Ovary (tissue), 7 donors: ENCODE measurements at regions not wholly inside any gene's neighbourhood (a gene's known extent, or its start where the extent isn't known, plus 50 kb on each side); places are given as distances from the start of the nearest gene placed in this dataset.

Experiments
- DNase-seq, 5 donors: peaks; one replicate each; pipeline ENCODE4 v3.0.0-alpha.2; 2019 to 2020
- H3K27ac ChIP-seq, 2 donors: fragments of 200-600 bp; one replicate each; pipeline versions ENCODE4 v1.5.1 to v1.8.0; 2019 to 2022
- H3K27me3 ChIP-seq: fragments of 200-600 bp; one replicate; pipeline ENCODE4 v1.8.0; 2022
- H3K36me3 ChIP-seq: fragments of 200-600 bp; sonication (generic); one replicate; pipeline ENCODE4 v1.5.1; 2019
- H3K4me1 ChIP-seq: one replicate; pipeline ENCODE4 v1.8.1; 2013; ENCODE audit warnings: mild to moderate bottlenecking, moderate library complexity; ENCODE audit not compliant: insufficient read depth
- H3K4me3 ChIP-seq: fragments of 200-600 bp; sonication (generic); one replicate; pipeline ENCODE4 v1.5.1; 2017
- H3K9me3 ChIP-seq, 2 donors: fragments of 200-600 bp in 1 of 2; sonication (generic) in 1 of 2; one replicate each; pipeline versions ENCODE4 v1.5.1 to v1.8.1; 2013 to 2019; ENCODE audit warnings: mild to moderate bottlenecking in 1 of 2, moderate library complexity in 1 of 2
- EP300 ChIP-seq: sonication (generic); formaldehyde crosslinking; IDR thresholded peaks from one replicate; pipeline ENCODE4 v1.6.1; 2017; ENCODE audit warnings: antibody characterized with exemption
- POLR2A ChIP-seq: fragments of 450-650 bp; IDR thresholded peaks from one replicate; pipeline ENCODE4 v1.6.1; 2017; ENCODE audit warnings: antibody characterized with exemption, mild to moderate bottlenecking, moderate library complexity
- WGBS, 3 donors: extraction: QIAGEN DNeasy Blood & Tissue Kit in 1 of 3; methylation state at CpG; one replicate each; pipeline versions ENCODE4 v1.1.5 to v1.1.7; 2013 to 2017; 5-methylcytosine and 5-hydroxymethylcytosine counted together
- intact Hi-C, 4 donors: fragments of 100-400 bp; cut with DNase I; formaldehyde crosslinking; loops; one replicate each; pipeline versions ENCODE4 v1.11.0 to v1.15.1; 2022 to 2023
- TF ChIP-seq, protein P1 (sequence below), 3 donors: fragments of 450-650 bp in 2 of 3; fragments of 200-600 bp in 1 of 3; IDR thresholded peaks; one replicate each; pipeline versions ENCODE4 v1.5.1 to v1.8.0; 2016 to 2022; ENCODE audit warnings: antibody characterized with exemption in 3 of 3, mild to moderate bottlenecking in 1 of 3
- donor health status: DM: no; HTN: no; CAD: no; lungs with moderate emphysema.
- donor health status: DM: no; HTN: no; CAD: no.
- donor health status: Bipolar disorder and iron deficiency.
- donor health status: DM: no; HTN: no; CAD: no.
- donor health status: DM: yes; HTN: yes; CAD: no.

- no peak for DNase-seq
- Histone ChIP-seq H3K36me3 (no peaks in the 10 kb centered on the region), H3K27ac (no peak overlapping the region), H3K4me3 (no peak overlapping the region), H3K9me3 (no peaks in the 10 kb centered on the region), H3K4me1 (peaks cover 2% of the 10 kb centered on the region), H3K27me3 (no peaks in the 10 kb centered on the region)
- no peak for TF ChIP-seq EP300
- TF ChIP-seq, protein P1, sequence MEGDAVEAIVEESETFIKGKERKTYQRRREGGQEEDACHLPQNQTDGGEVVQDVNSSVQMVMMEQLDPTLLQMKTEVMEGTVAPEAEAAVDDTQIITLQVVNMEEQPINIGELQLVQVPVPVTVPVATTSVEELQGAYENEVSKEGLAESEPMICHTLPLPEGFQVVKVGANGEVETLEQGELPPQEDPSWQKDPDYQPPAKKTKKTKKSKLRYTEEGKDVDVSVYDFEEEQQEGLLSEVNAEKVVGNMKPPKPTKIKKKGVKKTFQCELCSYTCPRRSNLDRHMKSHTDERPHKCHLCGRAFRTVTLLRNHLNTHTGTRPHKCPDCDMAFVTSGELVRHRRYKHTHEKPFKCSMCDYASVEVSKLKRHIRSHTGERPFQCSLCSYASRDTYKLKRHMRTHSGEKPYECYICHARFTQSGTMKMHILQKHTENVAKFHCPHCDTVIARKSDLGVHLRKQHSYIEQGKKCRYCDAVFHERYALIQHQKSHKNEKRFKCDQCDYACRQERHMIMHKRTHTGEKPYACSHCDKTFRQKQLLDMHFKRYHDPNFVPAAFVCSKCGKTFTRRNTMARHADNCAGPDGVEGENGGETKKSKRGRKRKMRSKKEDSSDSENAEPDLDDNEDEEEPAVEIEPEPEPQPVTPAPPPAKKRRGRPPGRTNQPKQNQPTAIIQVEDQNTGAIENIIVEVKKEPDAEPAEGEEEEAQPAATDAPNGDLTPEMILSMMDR (IDR thresholded peaks at IDR 0.05) = no peak
- TF ChIP-seq POLR2A = no peak
- intact Hi-C loops = no loop called here
- 91 to 96% (median 95%) methylated on average over 3 of the region's 3 CpGs for WGBS, 3 donors
Observed at GRCh38 chr16:65838001-65838400, 528.5 kb upstream of the CDH5 start.

DNA sequence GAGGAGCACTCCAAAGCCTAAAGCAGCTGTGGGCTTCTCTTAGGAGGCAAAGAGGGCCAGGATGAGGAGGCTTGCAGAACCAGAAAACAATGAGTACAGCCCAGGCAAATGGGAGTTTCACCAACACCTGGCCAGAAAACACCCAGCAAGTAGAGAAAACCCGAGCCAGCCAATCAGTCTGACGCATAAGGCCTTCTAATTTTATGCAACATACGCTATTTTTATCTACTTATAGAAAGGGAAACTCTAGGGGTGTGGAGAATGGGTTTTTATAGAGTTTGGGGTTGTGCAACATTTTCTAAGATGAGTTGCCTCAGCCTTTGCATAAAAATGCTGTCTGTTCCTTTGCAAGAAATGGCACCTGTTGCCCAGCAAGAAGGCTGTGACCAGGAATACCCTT lies 529.0 kb upstream of the CDH5 start:
- intact Hi-C loops = no loop called here
- Histone ChIP-seq H3K27ac (no peak overlapping the region), H3K9me3 (no peaks in the 10 kb centered on the region), H3K36me3 (no peaks in the 10 kb centered on the region), H3K4me1 (peaks cover 3% of the 10 kb centered on the region), H3K4me3 (no peak overlapping the region), H3K27me3 (no peaks in the 10 kb centered on the region)
- 94 to 100% (median 98%) methylated on average over 3 of the region's 3 CpGs for WGBS, 3 donors
- no peak for DNase-seq
- TF ChIP-seq POLR2A = no peak
- no peak for TF ChIP-seq EP300
- TF ChIP-seq, protein P1 (IDR thresholded peaks at IDR 0.05) = no peak

DNA sequence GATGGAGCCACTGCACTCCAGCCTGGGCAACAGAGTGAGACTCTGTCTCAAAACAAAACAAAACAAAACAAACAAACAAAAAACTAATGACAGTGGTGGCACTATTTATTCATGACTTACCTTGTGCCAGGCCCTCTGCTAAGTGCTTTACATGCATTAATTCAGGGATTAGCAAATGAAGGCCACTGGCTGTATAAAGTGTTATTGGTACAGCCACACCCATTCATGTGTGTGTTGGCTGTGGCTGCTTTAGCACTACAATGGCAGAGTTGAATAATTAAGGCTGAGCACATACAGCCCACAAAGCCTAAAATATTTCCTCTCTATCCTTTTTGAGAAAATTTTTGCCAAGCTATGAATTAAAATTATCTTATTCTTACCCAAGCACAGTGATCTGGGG lies 531.8 kb upstream of the CDH5 start:
- H3K27ac ChIP-seq = no peak overlapping the region
- H3K36me3 ChIP-seq = no peaks in the 10 kb centered on the region
- DNase-seq = no peak
- no peak for TF ChIP-seq POLR2A
- no peak for TF ChIP-seq EP300
- TF ChIP-seq, protein P1 (IDR thresholded peaks at IDR 0.05) = no peak
- peaks cover 5% of the 10 kb centered on the region for H3K4me1 ChIP-seq
- intact Hi-C loops = no loop called here
- no peak overlapping the region for H3K4me3 ChIP-seq
- no peaks in the 10 kb centered on the region for H3K9me3 ChIP-seq
- H3K27me3 ChIP-seq = no peaks in the 10 kb centered on the region

GRCh38 chr16:65833171-65833871 lies 533.2 kb upstream of the CDH5 start:
- DNase-seq = no peak
- TF ChIP-seq EP300 (no peak), POLR2A (no peak)
- TF ChIP-seq, protein P1 (IDR thresholded peaks at IDR 0.05) = no peak
- Histone ChIP-seq H3K27ac (no peak overlapping the region), H3K4me1 (peaks cover 5% of the 10 kb centered on the region), H3K36me3 (no peaks in the 10 kb centered on the region), H3K4me3 (no peak overlapping the region), H3K9me3 (no peaks in the 10 kb centered on the region), H3K27me3 (no peaks in the 10 kb centered on the region)
- WGBS, 3 donors = 50 to 55% (median 51%) methylated on average over 4 of the region's 4 CpGs
- intact Hi-C loops = no loop called here
